ENCODE measurements at regions not wholly inside any gene's neighbourhood (a gene's known extent, or its start where the extent isn't known, plus 50 kb on each side); places are given as distances from the start of the nearest gene placed in this dataset.

DNA sequence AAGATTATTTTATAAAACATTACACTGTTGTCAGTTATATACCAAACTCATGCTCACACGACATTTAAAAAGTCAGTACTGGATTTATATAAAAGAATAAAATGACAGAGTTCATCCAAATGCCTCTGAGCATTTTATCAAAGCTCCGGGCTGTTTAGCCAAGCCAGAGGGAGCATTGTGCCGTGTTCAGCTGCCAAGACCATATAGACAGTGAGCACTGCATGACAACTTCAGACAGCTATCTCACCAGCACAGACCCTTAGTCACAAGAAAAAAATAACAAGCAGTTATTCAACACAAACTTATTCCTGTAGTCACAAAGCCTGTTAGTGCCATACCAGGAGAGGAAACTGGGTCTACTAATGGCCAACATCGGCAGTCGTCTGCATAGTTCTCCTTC lies 88.0 kb upstream of the PBX1 start:
- TF ChIP-seq, protein P1, sequence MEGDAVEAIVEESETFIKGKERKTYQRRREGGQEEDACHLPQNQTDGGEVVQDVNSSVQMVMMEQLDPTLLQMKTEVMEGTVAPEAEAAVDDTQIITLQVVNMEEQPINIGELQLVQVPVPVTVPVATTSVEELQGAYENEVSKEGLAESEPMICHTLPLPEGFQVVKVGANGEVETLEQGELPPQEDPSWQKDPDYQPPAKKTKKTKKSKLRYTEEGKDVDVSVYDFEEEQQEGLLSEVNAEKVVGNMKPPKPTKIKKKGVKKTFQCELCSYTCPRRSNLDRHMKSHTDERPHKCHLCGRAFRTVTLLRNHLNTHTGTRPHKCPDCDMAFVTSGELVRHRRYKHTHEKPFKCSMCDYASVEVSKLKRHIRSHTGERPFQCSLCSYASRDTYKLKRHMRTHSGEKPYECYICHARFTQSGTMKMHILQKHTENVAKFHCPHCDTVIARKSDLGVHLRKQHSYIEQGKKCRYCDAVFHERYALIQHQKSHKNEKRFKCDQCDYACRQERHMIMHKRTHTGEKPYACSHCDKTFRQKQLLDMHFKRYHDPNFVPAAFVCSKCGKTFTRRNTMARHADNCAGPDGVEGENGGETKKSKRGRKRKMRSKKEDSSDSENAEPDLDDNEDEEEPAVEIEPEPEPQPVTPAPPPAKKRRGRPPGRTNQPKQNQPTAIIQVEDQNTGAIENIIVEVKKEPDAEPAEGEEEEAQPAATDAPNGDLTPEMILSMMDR (IDR thresholded peaks at IDR 0.05): no peak
- TF ChIP-seq EP300 (IDR thresholded peaks at IDR 0.05) (no peak), POLR2A (IDR thresholded peaks at IDR 0.05) (no peak)
- 63 to 77% (median 70%) methylated on average over 5 of the region's 5 CpGs for WGBS, 3 donors
- DNase-seq: no peak
- Histone ChIP-seq H3K4me3 (no peak overlapping the region), H3K27ac (no peak overlapping the region), H3K9me3 (no peaks in the 10 kb centered on the region), H3K4me1 (ENCODE audit: insufficient read depth) (no peaks in the 10 kb centered on the region), H3K36me3 (no peaks in the 10 kb centered on the region), H3K27me3 (no peaks in the 10 kb centered on the region)
- intact Hi-C loops (cut with DNase I): no loop called here

DNA sequence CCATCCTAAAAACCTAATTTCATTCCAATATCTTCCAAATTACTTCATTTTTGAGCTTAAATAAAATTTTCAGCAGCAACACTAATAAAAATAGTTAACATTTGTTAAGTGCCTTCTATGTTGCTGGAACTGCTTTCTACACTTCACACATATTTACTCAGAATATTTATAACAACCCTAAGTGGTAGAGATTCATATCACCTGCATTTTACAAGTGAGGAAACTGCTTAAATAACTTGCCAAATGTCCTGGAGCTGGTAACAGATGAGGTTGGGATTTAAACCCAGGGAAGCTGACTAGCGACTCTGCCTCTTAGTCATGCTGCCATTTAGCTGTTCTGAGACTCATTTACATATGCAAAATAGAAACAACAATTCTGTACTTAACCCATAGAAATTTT lies 86.1 kb upstream of the PBX1 start:
- Histone ChIP-seq H3K27ac (no peak overlapping the region), H3K9me3 (no peaks in the 10 kb centered on the region), H3K4me1 (ENCODE audit: insufficient read depth) (no peaks in the 10 kb centered on the region), H3K36me3 (no peaks in the 10 kb centered on the region), H3K4me3 (no peak overlapping the region), H3K27me3 (no peaks in the 10 kb centered on the region)
- intact Hi-C loops (cut with DNase I): no loop called here
- no peak for TF ChIP-seq EP300 (IDR thresholded peaks at IDR 0.05)
- TF ChIP-seq, protein P1 (IDR thresholded peaks at IDR 0.05): no peak
- TF ChIP-seq POLR2A (IDR thresholded peaks at IDR 0.05): no peak
- WGBS, 3 donors: 70 to 81% (median 77%) methylated on average over 1 of the region's 1 CpG
- DNase-seq: no peak

DNA sequence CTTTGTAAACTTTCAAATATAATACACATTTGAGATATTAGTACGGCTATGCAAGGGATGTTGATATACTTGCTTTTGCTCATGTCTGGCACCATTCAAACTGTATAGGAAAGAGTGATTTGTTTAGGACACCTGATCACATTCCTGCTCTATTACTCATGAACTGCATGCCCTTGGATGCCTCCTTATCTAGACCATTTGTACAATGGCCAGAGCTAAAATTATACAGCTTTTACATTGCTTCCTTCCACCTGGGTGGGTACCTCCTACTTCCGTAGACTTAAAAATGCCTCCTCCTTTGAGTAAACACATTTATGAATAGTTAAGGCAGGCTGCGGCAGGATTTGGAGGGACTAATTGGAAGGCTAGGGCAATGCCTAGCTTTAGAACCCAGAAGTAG lies 85.4 kb upstream of the PBX1 start:
- TF ChIP-seq POLR2A (IDR thresholded peaks at IDR 0.05) (no peak), EP300 (IDR thresholded peaks at IDR 0.05) (no peak)
- TF ChIP-seq, protein P1 (IDR thresholded peaks at IDR 0.05): no peak
- no peak overlapping the region for H3K4me3 ChIP-seq
- DNase-seq: no peak
- intact Hi-C loops (cut with DNase I): no loop called here
- 50 to 65% (median 56%) methylated on average over 3 of the region's 3 CpGs for WGBS, 3 donors
- no peaks in the 10 kb centered on the region for H3K36me3 ChIP-seq
- no peaks in the 10 kb centered on the region for H3K9me3 ChIP-seq
- H3K27ac ChIP-seq: no peak overlapping the region
- H3K4me1 ChIP-seq (ENCODE audit: insufficient read depth): no peaks in the 10 kb centered on the region
- no peaks in the 10 kb centered on the region for H3K27me3 ChIP-seq

DNA sequence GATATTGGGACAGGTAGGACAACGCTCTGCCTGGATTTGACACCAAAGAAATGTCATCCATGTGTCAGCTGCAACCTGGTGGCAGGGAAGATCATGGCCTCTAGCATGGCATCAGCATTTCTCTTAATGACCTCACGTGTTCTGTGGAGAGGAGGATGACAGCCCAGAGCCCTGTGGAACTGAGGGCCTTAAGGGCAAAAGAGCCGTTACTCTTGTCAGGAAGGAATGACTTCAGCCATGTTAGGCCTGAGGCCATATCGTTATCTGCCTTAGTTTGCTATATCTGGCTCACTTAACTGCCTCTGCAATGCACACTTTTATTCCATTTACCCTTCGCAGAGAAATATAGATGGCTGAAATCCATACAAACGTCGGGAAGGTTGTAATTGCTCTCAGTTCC lies 83.2 kb upstream of the PBX1 start:
- DNase-seq: no peak
- no peak for TF ChIP-seq EP300 (IDR thresholded peaks at IDR 0.05)
- TF ChIP-seq, protein P1 (IDR thresholded peaks at IDR 0.05): no peak
- TF ChIP-seq POLR2A (IDR thresholded peaks at IDR 0.05): no peak
- WGBS, 3 donors: 79 to 83% (median 81%) methylated on average over 7 of the region's 7 CpGs
- H3K9me3 ChIP-seq: no peaks in the 10 kb centered on the region
- H3K4me1 ChIP-seq (ENCODE audit: insufficient read depth): no peaks in the 10 kb centered on the region
- no peaks in the 10 kb centered on the region for H3K36me3 ChIP-seq
- no peak overlapping the region for H3K27ac ChIP-seq
- no peaks in the 10 kb centered on the region for H3K27me3 ChIP-seq
- H3K4me3 ChIP-seq: no peak overlapping the region
- intact Hi-C loops (cut with DNase I): no loop called here

DNA sequence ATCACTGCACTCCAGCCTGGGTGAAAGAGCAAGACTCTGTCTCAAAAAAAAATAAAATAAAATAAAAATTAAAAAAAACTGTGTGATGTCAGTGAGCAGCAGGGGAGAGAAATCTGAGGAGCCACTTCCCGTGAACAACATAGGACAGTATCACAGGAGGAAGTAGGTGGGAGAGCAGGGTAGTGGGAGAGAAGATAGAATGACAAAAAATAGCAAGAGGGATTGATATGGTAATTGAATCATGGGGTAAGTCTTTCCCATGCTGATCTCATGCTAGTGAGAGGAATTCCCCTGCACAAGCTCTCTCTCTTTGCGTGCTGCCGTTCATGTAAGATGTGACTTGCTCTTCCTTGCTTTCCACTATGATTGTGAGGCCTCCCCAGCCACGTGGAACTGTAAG lies 81.6 kb upstream of the PBX1 start:
- no peak overlapping the region for H3K4me3 ChIP-seq
- DNase-seq: no peak
- no peaks in the 10 kb centered on the region for H3K36me3 ChIP-seq
- WGBS, 3 donors: 84 to 88% (median 87%) methylated on average over 4 of the region's 4 CpGs
- H3K4me1 ChIP-seq (ENCODE audit: insufficient read depth): no peaks in the 10 kb centered on the region
- intact Hi-C loops (cut with DNase I): no loop called here
- no peaks in the 10 kb centered on the region for H3K9me3 ChIP-seq
- no peaks in the 10 kb centered on the region for H3K27me3 ChIP-seq
- no peak overlapping the region for H3K27ac ChIP-seq
- TF ChIP-seq, protein P1 (IDR thresholded peaks at IDR 0.05): no peak
- TF ChIP-seq EP300 (IDR thresholded peaks at IDR 0.05) (no peak), POLR2A (IDR thresholded peaks at IDR 0.05) (no peak)
